ENCODE measurements at regions not wholly inside any gene's neighbourhood (a gene's known extent, or its start where the extent isn't known, plus 50 kb on each side); places are given as distances from the start of the nearest gene placed in this dataset.
"Not testable (repeated sequence)": the region's sequence is repeated elsewhere in the genome, so short reads cannot be mapped to it uniquely, and the experiment has no call there.

- no peak for DNase-seq
These were observed 386.9 kb upstream of the PROX1 start for GRCh38 chr1:213600879-213601278.

GRCh38 chr1:213601705-213602104 is 386.1 kb upstream of the PROX1 start:
- not testable (repeated sequence) for DNase-seq

GRCh38 chr1:213602796-213603486 is 384.8 kb upstream of the PROX1 start:
- no peak for DNase-seq

GRCh38 chr1:213604477-213604876 is 383.3 kb upstream of the PROX1 start:
- no peak for DNase-seq

GRCh38 chr1:213605732-213606131 is 382.0 kb upstream of the PROX1 start:
- DNase-seq = no peak

GRCh38 chr1:213606252-213606820 is 381.4 kb upstream of the PROX1 start:
- DNase-seq = no peak

GRCh38 chr1:213613549-213613948 is 374.2 kb upstream of the PROX1 start:
- no peak for DNase-seq

GRCh38 chr1:213615226-213615916 is 372.4 kb upstream of the PROX1 start:
- no peak for DNase-seq

- no peak for DNase-seq
These were observed 370.6 kb upstream of the PROX1 start for GRCh38 chr1:213617133-213617532.

GRCh38 chr1:213618094-213618493 is 369.7 kb upstream of the PROX1 start:
- no peak for DNase-seq

- DNase-seq = no peak
These were observed 368.7 kb upstream of the PROX1 start for GRCh38 chr1:213619026-213619425.

GRCh38 chr1:213621077-213621476 is 366.7 kb upstream of the PROX1 start:
- no peak for DNase-seq

- DNase-seq = no peak
These were observed 365.3 kb upstream of the PROX1 start for GRCh38 chr1:213622365-213623063.

GRCh38 chr1:213623064-213623581 is 364.6 kb upstream of the PROX1 start:
- no peak for DNase-seq

- no peak for DNase-seq
These were observed 363.9 kb upstream of the PROX1 start for GRCh38 chr1:213623862-213624261.

- not testable (repeated sequence) for DNase-seq
These were observed 351.0 kb upstream of the PROX1 start for GRCh38 chr1:213636778-213637177.

- DNase-seq = no peak
These were observed 346.5 kb upstream of the PROX1 start for GRCh38 chr1:213641312-213641711.

- no peak for DNase-seq
These were observed 344.4 kb upstream of the PROX1 start for GRCh38 chr1:213643360-213643759.

GRCh38 chr1:213647864-213648650 is 339.7 kb upstream of the PROX1 start:
- no peak for DNase-seq

- no peak for DNase-seq
These were observed 338.4 kb upstream of the PROX1 start for GRCh38 chr1:213649373-213649772.

GRCh38 chr1:213650603-213651002 is 337.2 kb upstream of the PROX1 start:
- DNase-seq = no peak

- DNase-seq = no peak
These were observed 336.7 kb upstream of the PROX1 start for GRCh38 chr1:213651077-213651476.

- DNase-seq = no peak
These were observed 335.7 kb upstream of the PROX1 start for GRCh38 chr1:213652109-213652508.
